ENCODE measurements at regions not wholly inside any gene's neighbourhood (a gene's known extent, or its start where the extent isn't known, plus 50 kb on each side); places are given as distances from the start of the nearest gene placed in this dataset.

DNA sequence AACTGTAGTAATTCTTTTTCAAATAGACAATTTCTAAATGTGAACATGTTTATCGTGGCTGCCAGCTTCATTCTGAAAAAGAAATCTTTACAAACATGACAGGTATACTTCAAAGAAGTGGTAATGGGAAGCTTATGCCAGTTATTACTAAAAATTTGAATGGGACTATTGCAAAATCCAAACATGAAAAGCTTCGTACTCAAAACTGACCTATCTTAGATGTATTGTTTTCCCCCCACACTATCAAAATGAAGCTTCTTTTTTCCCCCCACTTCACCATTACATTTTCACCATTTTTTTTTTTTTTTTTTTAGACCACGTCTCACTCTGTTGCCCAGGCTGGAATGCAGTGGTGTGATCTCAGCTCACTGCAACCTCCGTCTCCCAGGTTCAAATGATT is 50.4 kb upstream of the SERTAD2 start:
- no peak overlapping the region for H3K4me3 ChIP-seq (ENCODE audit: low read depth, low read length)

DNA sequence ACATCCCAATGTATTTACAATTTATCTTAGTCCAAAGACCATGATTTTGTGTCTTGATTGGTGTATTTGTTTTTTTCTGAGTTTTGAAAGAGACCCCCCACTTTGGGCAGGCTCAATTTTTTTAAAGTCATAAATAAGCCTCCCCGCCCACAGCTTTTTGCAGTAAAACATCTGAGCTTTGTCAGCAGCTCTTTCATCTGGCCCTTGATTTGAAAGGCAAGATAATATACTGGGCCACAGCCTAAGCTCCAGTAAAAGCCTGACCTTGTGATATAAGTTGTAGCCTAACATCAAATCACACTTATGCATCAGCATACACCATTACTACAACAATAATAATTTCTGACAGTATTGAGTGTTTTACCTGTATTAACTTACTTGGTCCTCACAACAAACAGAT is 51.3 kb upstream of the SERTAD2 start:
- no peak overlapping the region for H3K4me3 ChIP-seq (ENCODE audit: low read depth, low read length)

DNA sequence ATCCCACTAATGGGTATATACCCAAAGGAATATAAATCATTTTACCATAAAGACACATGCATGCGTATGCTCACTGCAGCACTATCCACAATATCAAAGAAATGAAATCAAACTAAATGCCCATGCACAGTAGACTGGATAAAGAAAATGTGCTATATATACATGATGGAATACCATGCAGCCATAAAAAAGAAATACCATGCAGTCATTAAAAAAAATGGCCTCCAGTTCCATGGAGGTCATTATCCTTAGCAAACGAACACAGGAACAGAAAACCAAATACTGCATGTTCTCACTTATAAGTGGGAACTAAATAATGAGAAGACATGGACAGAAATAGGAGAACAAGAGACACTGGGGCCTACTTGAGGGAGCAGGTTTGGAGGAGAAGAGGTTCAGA is 53.6 kb upstream of the SERTAD2 start:
- no peak overlapping the region for H3K4me3 ChIP-seq (ENCODE audit: low read depth, low read length)

DNA sequence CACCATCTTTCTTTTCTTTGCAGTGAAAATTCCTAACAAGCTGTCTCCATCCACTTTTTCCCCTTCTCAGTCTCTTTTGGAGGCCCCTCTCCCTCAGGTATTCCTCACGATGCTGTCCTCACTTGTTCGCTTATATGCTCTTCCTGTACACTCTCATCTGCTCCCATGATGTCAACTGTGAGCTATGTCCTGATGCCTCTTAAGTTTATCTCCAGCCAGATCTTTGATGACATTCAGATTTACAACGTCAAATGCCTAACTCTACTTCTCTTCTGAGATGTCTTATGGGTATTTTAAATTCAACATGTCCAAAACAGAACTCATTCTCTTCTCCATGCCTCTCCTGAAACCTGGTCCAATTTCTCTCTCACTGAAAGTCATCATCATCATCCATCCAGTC is 55.1 kb upstream of the SERTAD2 start:
- no peak overlapping the region for H3K4me3 ChIP-seq (ENCODE audit: low read depth, low read length)

DNA sequence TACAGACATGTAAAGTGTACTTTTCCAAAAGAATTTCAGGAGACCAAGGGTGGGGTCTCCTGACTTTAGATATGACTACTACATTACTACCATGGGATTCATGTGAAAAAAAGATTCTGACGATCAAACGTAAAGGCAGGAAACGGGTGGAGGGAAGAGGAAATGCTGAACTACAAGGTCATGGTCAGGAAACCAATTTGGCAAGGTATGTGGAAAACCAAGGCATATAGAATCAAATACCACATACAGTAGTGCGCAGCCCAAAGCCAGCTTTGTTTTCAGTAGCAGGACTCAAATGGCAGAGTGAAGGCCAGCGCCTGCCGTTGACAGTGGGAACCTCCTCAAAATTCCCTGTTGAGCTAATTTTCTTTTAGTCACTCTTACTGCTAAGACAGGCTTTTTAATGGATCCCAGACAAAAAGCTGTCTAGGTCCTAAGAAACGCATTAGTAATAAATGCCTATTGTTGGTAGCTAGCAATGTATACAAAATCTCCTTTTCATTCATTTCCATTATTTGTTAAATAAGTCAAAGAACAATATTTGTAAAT is 57.6 kb upstream of the SERTAD2 start:
- H3K4me3 ChIP-seq (ENCODE audit: low read depth, low read length) = no peak overlapping the region

DNA sequence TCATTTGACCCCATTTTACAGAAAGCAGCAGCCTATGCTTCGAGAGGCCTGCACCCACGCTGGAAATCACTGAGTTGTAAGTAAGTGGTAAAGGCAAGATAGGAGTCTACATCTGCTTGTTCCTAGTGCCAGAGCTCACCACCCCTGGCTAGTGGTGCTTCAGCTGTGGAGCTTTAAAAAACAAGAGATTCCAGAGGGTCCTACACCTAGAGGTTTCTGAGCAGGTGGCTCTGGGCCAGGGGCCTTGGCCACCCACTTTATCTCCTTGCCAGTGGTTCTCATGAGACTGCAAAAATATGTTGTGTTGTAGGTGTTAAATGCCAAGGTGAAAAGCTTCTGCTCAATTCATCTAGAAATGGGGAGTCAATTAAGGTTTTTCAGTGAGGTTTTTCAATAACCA is 60.0 kb upstream of the SERTAD2 start:
- H3K4me3 ChIP-seq (ENCODE audit: low read depth, low read length) = no peak overlapping the region

DNA sequence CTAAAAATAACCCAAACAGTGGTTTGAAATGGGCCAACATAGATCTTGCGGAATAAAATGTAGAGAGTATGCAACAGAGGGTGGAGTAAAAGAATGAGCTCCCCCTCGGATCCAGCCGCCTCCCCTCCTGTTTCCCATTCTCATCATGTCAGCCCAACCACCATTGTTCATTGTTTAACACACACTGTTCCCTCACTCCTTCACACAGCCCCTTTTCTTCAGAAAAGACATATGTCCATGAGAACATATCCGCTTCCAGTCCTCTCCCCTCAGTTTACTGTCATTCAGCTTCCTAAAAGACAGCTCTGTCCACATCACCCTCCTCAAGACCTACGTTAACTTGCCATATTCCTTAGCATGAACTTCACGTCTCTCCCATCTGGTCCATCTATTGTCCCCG is 62.9 kb upstream of the SERTAD2 start:
- no peak overlapping the region for H3K4me3 ChIP-seq (ENCODE audit: low read depth, low read length)

DNA sequence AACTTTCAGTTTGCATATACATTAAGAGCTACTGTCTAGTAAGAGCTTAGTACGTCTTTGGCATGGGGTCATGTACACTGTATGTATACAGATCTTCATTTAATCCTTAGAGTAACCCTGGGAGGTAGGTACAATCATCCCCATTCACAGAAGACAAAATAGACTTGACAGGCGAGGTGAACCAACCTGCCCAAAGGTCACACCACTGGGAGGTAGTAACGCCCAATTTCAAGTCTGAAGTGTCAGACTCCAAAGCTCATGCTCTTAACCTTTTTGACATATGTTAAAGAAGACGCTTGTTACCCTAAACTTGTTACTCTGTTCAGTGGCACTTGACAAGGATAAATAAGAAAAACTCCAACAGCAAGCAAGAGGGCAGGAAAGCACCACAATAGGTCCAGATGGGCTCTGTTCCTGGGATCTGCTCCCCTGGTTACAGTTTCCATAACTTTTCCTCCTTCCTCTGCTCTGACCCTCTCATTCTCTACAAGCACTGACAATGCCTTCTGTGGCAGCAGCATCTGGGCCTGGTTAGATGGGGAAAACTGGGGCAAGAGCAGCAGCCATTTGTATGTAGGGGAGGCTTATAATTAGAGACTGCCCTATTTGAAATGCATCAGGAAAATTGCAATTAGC is 64.7 kb upstream of the SERTAD2 start:
- H3K4me3 ChIP-seq (ENCODE audit: low read depth, low read length) = no peak overlapping the region

DNA sequence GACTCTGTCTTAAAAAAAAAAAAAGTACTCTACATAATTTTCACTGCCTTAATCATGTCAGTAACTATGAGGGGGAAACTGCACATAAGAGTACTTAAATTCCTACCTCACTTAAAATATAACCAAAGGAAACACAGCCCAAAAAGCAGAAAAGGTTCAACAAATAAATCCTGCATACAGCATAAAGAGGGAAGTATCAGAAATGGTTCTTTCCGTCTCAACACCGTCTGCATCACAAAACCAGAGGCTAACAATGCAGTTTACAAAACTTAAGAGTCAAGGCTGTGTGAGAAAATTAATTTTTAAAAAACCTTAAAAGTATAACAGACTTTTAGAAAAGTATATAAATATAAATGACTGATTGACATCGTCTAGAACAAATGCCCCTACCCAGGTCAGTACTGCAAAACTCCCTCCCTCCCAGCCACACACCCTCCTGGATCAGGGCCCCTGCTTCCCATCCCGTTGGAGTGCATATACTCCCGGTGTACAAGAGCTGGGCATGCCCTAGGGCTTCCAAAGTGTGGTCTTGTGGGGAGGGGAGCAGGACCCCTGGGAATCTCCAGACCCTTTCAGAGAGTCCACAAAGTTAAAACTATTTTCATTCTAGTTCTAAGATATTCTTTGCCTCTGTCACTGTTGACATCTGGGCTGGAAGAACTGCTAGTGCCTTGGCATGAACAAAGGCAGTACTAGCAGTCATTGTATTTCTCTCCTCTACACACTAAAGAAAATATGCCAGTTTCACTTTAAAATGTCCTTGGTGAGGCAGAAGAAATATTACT is 67.0 kb upstream of the SERTAD2 start:
- no peak overlapping the region for H3K4me3 ChIP-seq (ENCODE audit: low read depth, low read length)

DNA sequence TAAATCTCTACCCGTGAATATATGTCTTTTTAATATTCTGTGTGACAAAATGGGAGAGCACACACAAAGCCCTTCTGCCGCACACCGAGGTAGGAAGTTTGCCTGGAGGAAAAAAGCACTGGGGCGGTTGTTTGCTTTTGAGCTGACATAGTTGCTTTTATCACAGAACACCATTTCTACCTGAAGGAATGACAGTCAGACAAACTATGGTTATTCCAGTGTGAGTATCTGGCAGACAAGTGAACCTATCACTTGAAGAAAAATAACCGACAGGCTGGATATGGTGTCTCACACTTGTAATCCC is 67.6 kb upstream of the SERTAD2 start:
- H3K4me3 ChIP-seq (ENCODE audit: low read depth, low read length) = no peak overlapping the region

DNA sequence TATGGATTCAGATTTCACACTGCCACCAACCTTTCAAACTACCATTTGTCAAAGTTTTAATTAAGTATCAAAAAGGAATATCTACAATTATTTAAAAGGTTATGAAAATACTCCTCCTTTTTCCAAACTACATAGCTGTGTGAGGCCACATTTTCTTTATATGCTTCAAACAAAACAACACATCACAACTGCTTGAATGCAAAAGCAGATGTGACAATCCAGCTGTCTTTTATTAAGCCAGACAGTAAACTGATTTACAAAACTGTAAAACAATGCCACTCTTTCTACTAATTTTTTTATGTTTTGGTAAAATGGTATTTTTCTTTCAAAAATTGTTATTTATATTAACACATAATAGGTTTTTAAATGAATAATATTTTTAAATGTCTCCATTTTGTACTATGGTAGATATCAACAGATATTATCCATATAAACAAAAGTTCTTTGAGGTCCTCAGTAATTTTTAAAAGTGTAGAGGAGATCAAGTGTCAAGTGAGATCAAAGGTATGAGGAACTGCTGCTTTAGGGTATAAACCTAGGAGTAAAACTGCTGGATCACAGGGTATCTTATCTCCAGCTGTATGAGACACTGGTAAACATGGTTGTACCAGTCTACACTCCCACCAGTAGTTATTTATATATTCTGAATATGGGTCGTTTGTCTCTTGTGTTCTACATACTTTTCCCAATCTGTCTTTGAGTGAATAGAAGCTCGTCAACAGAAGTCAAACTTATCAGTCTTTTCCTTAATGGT is 68.8 kb upstream of the SERTAD2 start:
- no peak overlapping the region for H3K4me3 ChIP-seq (ENCODE audit: low read depth, low read length)

DNA sequence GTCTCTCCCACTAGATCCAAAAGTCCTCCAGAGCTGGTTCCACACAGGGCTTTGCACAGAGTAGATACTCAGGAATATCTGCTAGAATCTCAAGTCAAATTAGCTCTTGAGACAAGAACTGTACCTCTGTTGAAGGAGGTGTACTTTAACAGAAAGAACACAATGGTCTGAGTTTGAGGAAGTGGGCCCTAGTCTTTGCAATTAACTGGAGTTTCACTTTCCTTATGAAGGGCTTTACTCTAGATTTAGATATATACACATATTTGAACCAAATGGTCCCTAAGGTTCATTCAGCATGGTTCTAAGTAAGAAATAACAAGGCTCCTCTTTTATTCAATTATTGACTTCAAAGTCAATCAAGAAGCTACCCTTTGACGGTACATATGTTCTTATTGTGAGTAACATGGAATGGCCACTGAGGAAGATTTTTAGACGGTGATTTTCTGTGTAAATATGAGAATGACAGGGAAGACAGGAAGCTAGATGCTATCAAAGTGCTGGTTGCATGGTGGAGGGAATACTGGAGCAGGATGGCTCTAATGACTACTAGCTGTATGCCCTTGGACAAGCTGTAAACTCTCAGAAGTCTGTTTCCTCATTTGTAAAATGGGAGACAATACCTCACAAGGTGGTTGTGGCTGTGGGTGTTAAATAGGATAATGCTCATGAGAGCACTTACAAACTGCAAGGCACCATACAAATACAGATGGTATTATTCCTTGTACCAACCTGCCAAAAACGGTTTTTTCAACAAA is 73.5 kb upstream of the SERTAD2 start:
- no peak overlapping the region for H3K4me3 ChIP-seq (ENCODE audit: low read depth, low read length)

DNA sequence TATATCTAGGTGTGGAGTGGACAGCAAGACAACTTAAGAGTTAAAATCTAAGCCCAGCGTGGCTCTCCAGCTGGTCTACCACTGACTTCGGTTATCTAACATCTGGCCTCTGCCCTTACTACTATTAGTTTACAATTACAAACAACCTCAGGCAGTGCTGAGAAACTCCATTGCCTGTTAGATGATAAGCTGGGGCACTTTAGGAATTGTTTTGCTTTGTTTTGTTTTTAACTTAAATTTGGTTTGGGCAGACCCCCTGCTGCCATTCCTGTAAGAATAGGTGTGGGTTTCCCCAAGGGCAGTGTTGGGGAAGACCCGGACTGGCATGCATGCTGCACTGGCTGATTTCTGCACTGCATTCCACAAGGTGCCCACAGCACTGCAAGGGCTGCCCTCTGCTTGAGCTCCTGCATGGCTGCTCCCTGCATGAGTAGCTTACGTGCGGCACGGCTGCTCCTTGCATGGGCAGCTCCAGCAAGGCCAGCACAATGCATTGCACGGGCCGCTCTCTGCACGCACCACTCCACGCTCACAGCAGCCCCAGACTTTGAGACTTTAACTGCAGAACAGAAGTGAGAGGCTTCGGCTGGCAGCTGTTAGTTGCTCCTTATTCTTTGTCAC is 74.2 kb upstream of the SERTAD2 start:
- H3K4me3 ChIP-seq (ENCODE audit: low read depth, low read length) = no peak overlapping the region

DNA sequence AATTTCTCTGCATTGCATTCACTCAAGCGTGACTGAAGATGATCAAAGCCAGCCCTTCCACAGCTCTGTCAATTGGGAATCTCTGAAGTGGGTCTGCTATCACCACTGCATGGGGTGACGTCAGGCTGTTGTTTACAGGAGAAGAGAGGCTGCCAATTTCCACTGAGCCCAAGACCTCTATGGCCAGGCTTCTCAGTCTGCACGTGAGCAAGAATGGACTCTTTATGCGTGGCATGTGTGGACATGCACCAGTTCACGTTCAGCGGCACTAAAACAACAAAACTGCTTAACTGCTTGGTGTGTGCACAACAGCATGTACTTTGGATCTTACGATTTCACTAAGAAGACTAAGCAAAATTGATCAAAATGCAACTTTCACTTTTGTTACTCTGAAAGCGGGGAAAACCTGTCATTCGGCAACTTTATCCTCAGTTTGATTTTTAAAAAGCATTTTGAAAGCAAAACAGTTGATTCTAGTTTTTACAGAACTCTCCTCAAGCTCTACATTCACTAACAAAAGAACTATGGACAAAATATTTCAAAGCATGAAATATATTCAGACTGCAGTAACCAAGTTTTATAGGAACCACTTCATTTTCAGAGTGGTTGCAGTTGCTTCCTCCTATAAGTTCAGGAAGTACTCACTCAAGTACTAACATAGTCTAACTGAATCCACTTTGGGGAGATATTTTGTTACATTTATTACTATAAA is 77.0 kb upstream of the SERTAD2 start:
- H3K4me3 ChIP-seq (ENCODE audit: low read depth, low read length) = no peak overlapping the region

DNA sequence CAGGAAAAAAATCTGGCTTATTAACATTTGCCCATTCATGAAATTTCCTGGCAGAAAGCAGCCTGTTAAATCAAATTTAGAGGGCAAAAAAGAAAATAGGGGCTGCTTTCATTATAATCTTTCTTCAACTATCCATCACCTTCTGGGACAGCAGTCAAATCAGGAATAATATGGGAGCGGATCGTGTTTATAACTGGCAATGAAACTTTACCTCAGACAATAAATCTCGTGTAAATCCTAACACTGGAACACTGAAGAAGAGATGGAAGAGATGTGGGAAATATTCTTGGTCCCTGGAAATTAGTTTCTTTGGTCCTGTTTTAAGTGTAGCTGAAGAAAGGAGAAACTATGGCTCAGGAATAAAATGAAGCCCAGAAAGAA is 77.5 kb upstream of the SERTAD2 start:
- H3K4me3 ChIP-seq (ENCODE audit: low read depth, low read length) = no peak overlapping the region

DNA sequence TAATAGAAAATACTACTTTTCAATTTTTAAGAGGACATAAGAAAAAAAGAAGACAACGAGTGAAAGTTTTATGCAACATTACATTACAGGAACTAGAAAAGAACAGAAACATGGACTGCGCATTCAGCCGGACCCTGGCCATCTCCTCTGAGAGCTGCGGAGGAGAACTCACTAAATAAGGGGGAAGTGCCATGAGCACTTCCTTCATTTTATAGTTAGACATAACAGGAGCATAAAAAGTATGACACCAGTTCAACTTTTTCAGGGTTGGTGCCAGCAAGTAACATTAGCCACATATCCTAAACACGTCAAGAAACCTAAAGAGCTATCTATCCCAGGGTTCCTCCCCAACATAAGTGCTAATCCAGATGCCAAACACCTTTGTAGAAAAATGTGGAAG is 78.0 kb upstream of the SERTAD2 start:
- no peak overlapping the region for H3K4me3 ChIP-seq (ENCODE audit: low read depth, low read length)

DNA sequence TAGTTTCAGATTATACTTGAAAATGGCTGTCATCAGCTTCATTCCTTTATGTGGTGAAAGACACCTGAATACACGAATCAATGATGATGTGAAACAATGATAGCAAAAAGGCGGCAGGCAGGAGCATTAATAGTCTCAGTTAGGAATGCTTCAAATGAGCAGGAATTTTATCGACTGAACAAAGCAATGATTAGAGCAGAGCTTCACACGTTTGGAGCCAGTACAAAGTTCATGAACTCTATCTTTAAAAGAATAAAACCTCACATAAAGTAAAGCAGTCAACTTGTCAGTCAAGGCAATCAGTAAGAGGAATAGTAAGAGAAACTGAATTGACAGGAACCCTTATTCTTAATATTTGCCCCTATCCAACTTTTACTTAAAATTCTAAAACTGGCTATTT is 78.4 kb upstream of the SERTAD2 start:
- no peak overlapping the region for H3K4me3 ChIP-seq (ENCODE audit: low read depth, low read length)

DNA sequence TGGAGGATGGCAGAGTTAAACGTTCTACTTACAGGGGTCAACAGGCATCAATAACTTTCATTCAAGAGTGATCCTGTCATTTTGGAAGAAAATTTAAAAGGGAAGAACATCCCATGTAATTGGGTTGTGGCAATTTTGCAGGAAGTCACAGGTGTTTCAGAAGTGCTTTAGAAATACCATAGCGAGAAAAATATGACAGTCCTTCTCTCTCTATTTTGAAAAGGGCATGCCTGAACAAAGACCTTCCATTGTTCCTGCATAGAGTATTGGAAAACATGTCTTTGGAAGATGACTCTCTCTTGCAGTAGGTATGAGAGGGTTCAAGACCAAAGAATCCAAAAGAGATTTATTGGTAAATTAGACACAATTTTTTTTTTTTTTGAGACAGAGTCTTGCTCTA is 81.8 kb upstream of the SERTAD2 start:
- H3K4me3 ChIP-seq (ENCODE audit: low read depth, low read length) = no peak overlapping the region

DNA sequence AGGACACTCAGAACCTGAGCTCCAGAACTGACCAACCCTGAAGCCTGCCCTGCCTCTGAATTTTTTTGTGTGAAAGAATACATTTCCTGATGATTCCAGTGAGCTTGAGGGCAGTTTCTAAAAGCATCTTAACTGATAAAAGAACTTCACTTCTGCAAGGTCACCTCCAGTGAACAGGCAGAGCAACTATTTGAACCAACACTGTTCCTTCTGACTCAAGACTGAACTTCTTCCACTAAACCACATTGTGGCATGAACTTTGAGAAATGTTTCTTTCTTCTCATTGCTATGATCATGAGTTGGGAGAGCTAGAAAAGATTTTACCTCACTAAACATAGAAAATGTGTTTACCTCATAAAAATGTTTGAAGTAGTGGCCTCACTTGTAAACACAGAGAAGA is 83.8 kb upstream of the SERTAD2 start:
- no peak overlapping the region for H3K4me3 ChIP-seq (ENCODE audit: low read depth, low read length)

DNA sequence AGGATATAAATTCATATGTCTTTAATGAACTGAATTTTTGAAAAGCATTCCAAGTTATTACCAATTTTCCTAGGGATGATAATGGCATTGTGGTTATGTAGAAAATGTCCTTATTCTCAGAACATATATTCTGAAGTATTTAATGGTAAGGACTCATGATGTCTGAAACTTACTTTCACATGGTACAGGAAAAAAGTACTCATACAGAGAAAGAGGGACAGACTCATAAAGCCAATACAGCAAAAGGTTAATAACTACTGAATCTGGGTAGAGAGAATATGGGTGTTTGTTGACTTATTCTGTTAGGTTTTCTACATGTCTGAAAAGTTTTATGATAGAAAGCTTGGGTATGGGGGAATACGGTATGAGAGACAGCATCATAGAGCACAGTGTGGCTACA is 84.3 kb upstream of the SERTAD2 start:
- no peak overlapping the region for H3K4me3 ChIP-seq (ENCODE audit: low read depth, low read length)

Data from iPS-11a (cell line).